WERI-Rb-1 (cell line): ENCODE measurements at regions not wholly inside any gene's neighbourhood (a gene's known extent, or its start where the extent isn't known, plus 50 kb on each side); places are given as distances from the start of the nearest gene placed in this dataset.
"Not testable (repeated sequence)": the region's sequence is repeated elsewhere in the genome, so short reads cannot be mapped to it uniquely, and the experiment has no call there.

Experiments
- DNase-seq: peaks from one replicate; pipeline ENCODE4 v3.0.0-alpha.2; 2020
- H3K27ac ChIP-seq: fragments of 250-450 bp; sonication (Bioruptor Pico); 2 replicates; pipeline ENCODE4 v1.5.1; 2020; ENCODE audit warnings: mild to moderate bottlenecking, moderate library complexity
- H3K27me3 ChIP-seq: fragments of 250-450 bp; sonication (Bioruptor Pico); 2 replicates; pipeline ENCODE4 v1.5.1; 2021; ENCODE audit warnings: mild to moderate bottlenecking, low read depth, moderate library complexity; ENCODE audit not compliant: insufficient read depth, severe bottlenecking
- H3K36me3 ChIP-seq: fragments of 250-450 bp; sonication (Bioruptor Pico); 2 replicates; pipeline ENCODE4 v1.5.1; 2020; ENCODE audit warnings: mild to moderate bottlenecking, moderate library complexity
- H3K4me3 ChIP-seq: 2 replicates; pipeline ENCODE4 v1.5.1; 2011; ENCODE audit warnings: low read depth, mild to moderate bottlenecking, control low read depth, low read length
- H3K9me3 ChIP-seq: fragments of 250-450 bp; sonication (Bioruptor Pico); 2 replicates; pipeline ENCODE4 v1.5.1; 2021; ENCODE audit warnings: mild to moderate bottlenecking, moderate library complexity; ENCODE audit not compliant: severe bottlenecking
- CTCF ChIP-seq: IDR thresholded peaks from 2 replicates; pipeline ENCODE4 v1.5.1; 2011; ENCODE audit warnings: low read depth, mild to moderate bottlenecking, control low read depth, inconsistent platforms, low read length

GRCh38 chr3:178117641-178118040 lies 418.6 kb upstream of the KCNMB2 start:
- no peak for DNase-seq
- no peak overlapping the region for H3K27ac ChIP-seq
- H3K4me3 ChIP-seq = no peak overlapping the region
- no peaks in the 10 kb centered on the region for H3K36me3 ChIP-seq
- no peak for TF ChIP-seq CTCF
- no peaks in the 10 kb centered on the region for H3K27me3 ChIP-seq
- no peaks in the 10 kb centered on the region for H3K9me3 ChIP-seq

- not testable (repeated sequence) for H3K9me3 ChIP-seq, H3K4me3 ChIP-seq, H3K27me3 ChIP-seq, H3K36me3 ChIP-seq, H3K27ac ChIP-seq, DNase-seq
Measured at GRCh38 chr3:178119608-178120295, 416.5 kb upstream of the KCNMB2 start.

DNA sequence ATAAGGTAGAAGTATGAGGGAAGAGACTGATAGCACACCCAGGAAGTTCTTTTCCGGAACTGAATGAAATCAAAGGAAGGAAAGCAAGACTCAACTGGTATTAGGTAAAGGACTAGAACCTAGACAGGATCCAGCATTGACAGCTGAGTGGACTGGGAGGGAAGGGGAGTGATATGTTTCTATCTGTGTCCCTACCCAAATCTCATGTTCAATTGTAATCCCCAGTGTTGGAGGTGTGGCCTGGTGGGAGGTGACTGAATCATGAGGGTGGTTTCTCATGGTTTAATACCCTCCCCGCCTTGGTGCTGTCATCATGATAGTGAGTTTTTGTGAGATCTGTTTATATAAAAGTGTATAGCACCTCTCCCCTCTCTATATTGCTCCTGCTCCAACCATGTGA lies 415.9 kb upstream of the KCNMB2 start:
- Histone ChIP-seq H3K27ac (no peak overlapping the region), H3K27me3 (no peaks in the 10 kb centered on the region), H3K4me3 (no peak overlapping the region), H3K36me3 (no peaks in the 10 kb centered on the region), H3K9me3 (no peaks in the 10 kb centered on the region)
- no peak for TF ChIP-seq CTCF
- no peak for DNase-seq

DNA sequence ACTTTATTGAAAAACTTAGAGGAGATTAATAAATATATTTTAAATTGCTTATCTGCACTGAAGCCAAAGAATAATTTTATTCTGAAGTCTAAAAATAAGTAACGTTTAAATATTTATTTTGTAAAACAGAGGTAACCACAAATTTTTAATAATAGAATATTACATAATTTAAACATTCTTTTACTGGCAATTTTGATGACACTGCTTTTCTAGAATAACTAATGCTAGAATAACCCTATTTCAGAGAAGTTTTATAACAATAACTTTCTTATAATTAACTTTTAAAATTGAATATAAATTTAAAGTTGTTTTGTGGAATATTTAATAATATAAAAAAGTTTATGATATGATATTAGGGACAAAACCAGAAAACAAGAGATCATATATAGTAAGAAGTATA lies 409.6 kb upstream of the KCNMB2 start:
- no peak overlapping the region for H3K27ac ChIP-seq
- no peaks in the 10 kb centered on the region for H3K9me3 ChIP-seq
- no peaks in the 10 kb centered on the region for H3K27me3 ChIP-seq
- no peak for TF ChIP-seq CTCF
- no peak for DNase-seq
- H3K36me3 ChIP-seq = no peaks in the 10 kb centered on the region
- H3K4me3 ChIP-seq = no peak overlapping the region

GRCh38 chr3:178127221-178127620 lies 409.0 kb upstream of the KCNMB2 start:
- H3K4me3 ChIP-seq = no peak overlapping the region
- no peaks in the 10 kb centered on the region for H3K27me3 ChIP-seq

GRCh38 chr3:178129109-178129508 lies 407.1 kb upstream of the KCNMB2 start:
- no peak overlapping the region for H3K4me3 ChIP-seq
- H3K9me3 ChIP-seq = no peaks in the 10 kb centered on the region
- H3K27ac ChIP-seq = no peak overlapping the region
- no peak for TF ChIP-seq CTCF
- no peaks in the 10 kb centered on the region for H3K36me3 ChIP-seq
- no peaks in the 10 kb centered on the region for H3K27me3 ChIP-seq
- DNase-seq = no peak

More at GRCh38 chr3:178127221-178127620, 409.0 kb upstream of the KCNMB2 start:
- TF ChIP-seq CTCF = no peak
- no peak for DNase-seq
- H3K36me3 ChIP-seq = no peaks in the 10 kb centered on the region
- no peaks in the 10 kb centered on the region for H3K9me3 ChIP-seq
- no peak overlapping the region for H3K27ac ChIP-seq
